ENCODE measurements at regions not wholly inside any gene's neighbourhood (a gene's known extent, or its start where the extent isn't known, plus 50 kb on each side); places are given as distances from the start of the nearest gene placed in this dataset.

DNA sequence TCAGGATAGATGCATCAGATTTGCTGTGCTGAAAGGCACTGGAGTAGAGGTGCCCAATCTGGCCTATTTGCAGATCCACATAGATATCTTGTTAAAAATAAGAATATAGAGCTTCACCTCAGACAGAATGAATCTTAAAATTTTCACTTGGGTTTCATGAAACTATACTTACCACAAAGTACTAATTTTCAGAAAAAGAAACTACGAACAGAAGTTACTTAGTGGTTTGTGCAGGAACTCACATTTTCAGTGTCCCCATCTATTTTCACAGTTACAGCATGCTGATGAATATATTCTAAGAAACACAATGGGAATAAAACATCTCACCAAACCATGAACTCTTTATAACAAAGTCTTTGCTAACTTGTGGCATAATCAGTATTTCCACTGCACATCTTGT lies 449.4 kb downstream of the RERGL start:
- no peak for TF ChIP-seq GATA2 (IDR thresholded peaks at IDR 0.05; ENCODE audit: low read depth, low read length)
- TF ChIP-seq GATA3 (IDR thresholded peaks at IDR 0.05; ENCODE audit: low read depth, low read length), result no peak
